ENCODE measurements at regions not wholly inside any gene's neighbourhood (a gene's known extent, or its start where the extent isn't known, plus 50 kb on each side); places are given as distances from the start of the nearest gene placed in this dataset.

DNA sequence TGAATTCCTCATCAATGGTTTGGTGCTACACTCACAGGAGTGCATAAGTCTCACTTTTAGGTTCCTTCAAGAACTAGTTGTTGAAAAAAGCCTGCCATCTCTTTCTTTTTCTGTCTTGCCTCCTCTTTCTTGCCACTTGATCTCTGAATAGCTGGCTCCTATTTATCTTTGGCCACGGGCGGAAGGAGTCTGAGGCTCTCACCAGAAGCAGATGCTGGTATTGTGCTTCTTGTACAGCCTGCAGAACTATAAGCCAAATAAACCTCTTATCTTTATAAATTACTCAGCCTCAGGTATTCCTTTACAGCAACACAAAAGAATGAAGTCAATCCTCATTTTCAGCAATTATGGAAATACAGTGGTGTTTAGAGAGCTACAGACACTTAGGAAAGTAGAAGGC lies 247.1 kb upstream of the PRR16 start:
- no peak for DNase-seq
- Histone ChIP-seq H3K36me3 (replicated peaks in 1 of 2) (no peaks in the 10 kb centered on the region), H3K9me3 (replicated peaks in 1 of 3) (no peaks in the 10 kb centered on the region), H3K4me3 (no peak overlapping the region), H3K4me1 (replicated peaks in 1 of 2) (no peaks in the 10 kb centered on the region), H3K27me3 (no peaks in the 10 kb centered on the region), H3K27ac (no peak overlapping the region)
- intact Hi-C loops (cut with DNase I): no loop called here
- WGBS, 4 donors: 65 to 82% (median 77%) methylated on average over 2 of the region's 2 CpGs
- TF ChIP-seq, protein P1, sequence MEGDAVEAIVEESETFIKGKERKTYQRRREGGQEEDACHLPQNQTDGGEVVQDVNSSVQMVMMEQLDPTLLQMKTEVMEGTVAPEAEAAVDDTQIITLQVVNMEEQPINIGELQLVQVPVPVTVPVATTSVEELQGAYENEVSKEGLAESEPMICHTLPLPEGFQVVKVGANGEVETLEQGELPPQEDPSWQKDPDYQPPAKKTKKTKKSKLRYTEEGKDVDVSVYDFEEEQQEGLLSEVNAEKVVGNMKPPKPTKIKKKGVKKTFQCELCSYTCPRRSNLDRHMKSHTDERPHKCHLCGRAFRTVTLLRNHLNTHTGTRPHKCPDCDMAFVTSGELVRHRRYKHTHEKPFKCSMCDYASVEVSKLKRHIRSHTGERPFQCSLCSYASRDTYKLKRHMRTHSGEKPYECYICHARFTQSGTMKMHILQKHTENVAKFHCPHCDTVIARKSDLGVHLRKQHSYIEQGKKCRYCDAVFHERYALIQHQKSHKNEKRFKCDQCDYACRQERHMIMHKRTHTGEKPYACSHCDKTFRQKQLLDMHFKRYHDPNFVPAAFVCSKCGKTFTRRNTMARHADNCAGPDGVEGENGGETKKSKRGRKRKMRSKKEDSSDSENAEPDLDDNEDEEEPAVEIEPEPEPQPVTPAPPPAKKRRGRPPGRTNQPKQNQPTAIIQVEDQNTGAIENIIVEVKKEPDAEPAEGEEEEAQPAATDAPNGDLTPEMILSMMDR (IDR thresholded peaks at IDR 0.05): no peak
- TF ChIP-seq POLR2A (IDR thresholded peaks at IDR 0.05): no peak

DNA sequence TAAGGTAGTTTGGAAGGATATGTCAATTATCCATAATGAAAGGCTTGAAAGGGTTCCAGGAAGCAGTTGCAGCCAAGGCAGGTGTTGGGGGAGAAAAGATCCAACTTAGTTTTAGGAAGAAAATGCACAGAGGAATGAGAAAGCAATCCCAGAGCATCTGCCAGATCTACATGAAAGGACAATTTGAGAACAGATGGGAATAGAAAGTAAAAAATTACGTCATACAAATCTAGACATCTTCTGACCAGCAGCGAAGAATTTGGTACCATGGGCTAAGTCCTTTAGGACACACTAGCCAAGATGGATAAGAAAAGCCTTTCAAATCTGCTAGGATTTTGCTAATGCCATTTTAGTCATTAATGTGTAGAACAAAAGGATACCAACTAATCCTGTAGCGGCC lies 244.1 kb upstream of the PRR16 start:
- Histone ChIP-seq H3K36me3 (replicated peaks in 1 of 2) (no peaks in the 10 kb centered on the region), H3K4me1 (replicated peaks in 1 of 2) (no peaks in the 10 kb centered on the region), H3K27me3 (no peaks in the 10 kb centered on the region), H3K27ac (no peak overlapping the region), H3K4me3 (no peak overlapping the region), H3K9me3 (replicated peaks in 1 of 3) (no peaks in the 10 kb centered on the region)
- 89 to 93% (median 91%) methylated on average over 3 of the region's 3 CpGs for WGBS, 4 donors
- DNase-seq: no peak
- TF ChIP-seq, protein P1 (IDR thresholded peaks at IDR 0.05): no peak
- no peak for TF ChIP-seq POLR2A (IDR thresholded peaks at IDR 0.05)
- intact Hi-C loops (cut with DNase I): no loop called here

GRCh38 chr5:120225524-120225923 lies 238.6 kb upstream of the PRR16 start:
- no peaks in the 10 kb centered on the region for H3K27me3 ChIP-seq
- H3K9me3 ChIP-seq (replicated peaks in 1 of 3): no peaks in the 10 kb centered on the region
- H3K27ac ChIP-seq: no peak overlapping the region
- H3K4me1 ChIP-seq (replicated peaks in 1 of 2): no peaks in the 10 kb centered on the region
- TF ChIP-seq, protein P1 (IDR thresholded peaks at IDR 0.05): no peak
- no peak for TF ChIP-seq POLR2A (IDR thresholded peaks at IDR 0.05)
- intact Hi-C loops (cut with DNase I): no loop called here
- no peak overlapping the region for H3K4me3 ChIP-seq
- DNase-seq: no peak
- 47 to 72% (median 60%) methylated on average over 2 of the region's 2 CpGs for WGBS, 4 donors
- no peaks in the 10 kb centered on the region for H3K36me3 ChIP-seq (replicated peaks in 1 of 2)

DNA sequence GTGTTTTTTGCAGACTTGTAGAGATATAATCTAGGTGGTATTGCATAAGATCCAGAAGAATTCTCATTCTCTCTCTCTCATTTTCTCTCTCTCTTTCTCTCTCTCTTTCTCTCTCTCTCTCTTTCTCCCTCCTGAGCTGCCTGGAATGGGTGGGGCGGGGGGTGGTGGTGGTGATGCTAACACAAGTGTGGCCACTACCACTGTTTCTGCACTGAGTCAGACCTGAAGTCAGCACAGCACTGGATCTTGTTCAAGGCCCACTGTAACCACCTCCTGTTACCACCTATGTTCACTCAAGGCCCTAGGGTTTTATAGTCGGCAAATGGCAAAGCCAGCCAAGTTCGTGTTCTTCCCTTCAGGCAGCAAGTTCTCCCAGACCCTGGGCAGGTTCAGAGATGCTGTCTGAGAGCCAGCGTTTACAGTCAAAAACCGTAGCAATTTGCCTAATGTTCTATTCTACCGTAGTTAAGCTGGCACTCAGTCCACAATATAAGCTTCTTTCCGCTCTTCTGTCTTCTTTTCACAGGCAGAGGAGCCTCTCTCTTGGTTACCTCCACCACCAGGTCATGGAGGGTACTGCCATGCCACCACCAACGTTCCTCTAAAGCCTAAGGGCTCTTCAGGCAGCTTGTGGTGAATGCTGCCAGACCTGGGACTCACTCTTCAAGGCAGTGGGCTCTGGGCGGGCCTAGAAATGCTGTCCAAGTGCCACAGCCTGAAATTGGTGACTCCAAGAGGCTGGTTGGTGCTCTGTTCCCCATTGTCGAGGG lies 235.7 kb upstream of the PRR16 start:
- Histone ChIP-seq H3K9me3 (replicated peaks in 1 of 3) (no peaks in the 10 kb centered on the region), H3K36me3 (replicated peaks in 1 of 2) (no peaks in the 10 kb centered on the region), H3K4me3 (no peak overlapping the region), H3K27me3 (no peaks in the 10 kb centered on the region), H3K4me1 (replicated peaks in 1 of 2) (no peaks in the 10 kb centered on the region), H3K27ac (no peak overlapping the region)
- no peak for TF ChIP-seq POLR2A (IDR thresholded peaks at IDR 0.05)
- TF ChIP-seq, protein P1 (IDR thresholded peaks at IDR 0.05): no peak
- whole genome bisulfite sequencing, 4 donors: 75 to 86% (median 82%) methylated on average over 7 to 10 of the region's 10 CpGs
- intact Hi-C loops (cut with DNase I): no loop called here
- DNase-seq: no peak
